ENCODE measurements at regions not wholly inside any gene's neighbourhood (a gene's known extent, or its start where the extent isn't known, plus 50 kb on each side); places are given as distances from the start of the nearest gene placed in this dataset.

- Histone ChIP-seq H4K20me1 (ENCODE audit: insufficient read depth) (no peaks in the 10 kb centered on the region), H3K27me3 (ENCODE audit: insufficient read depth, low read depth, low read length) (no peaks in the 10 kb centered on the region), H3K27ac (ENCODE audit: low read length) (no peak overlapping the region), H3F3A (ENCODE audit: insufficient read depth, low read length, poor library complexity, severe bottlenecking) (no peaks in the 10 kb centered on the region), H3K36me3 (ENCODE audit: insufficient read depth, low read length) (no peaks in the 10 kb centered on the region), H3K9me2 (ENCODE audit: insufficient read depth, low read length) (no peaks in the 10 kb centered on the region), H3K79me2 (replicated peaks; ENCODE audit: insufficient read depth, low read length) (no peaks in the 10 kb centered on the region), H3K4me3 (ENCODE audit: low read length) (no peak overlapping the region), H2AFZ (ENCODE audit: low read depth, low read length) (no peak overlapping the region), H3K9me3 (ENCODE audit: low read length) (no peaks in the 10 kb centered on the region), H3K4me2 (ENCODE audit: low read length) (no peak overlapping the region), H3K9ac (ENCODE audit: low read length) (no peak overlapping the region)
- TF ChIP-seq, protein P1, sequence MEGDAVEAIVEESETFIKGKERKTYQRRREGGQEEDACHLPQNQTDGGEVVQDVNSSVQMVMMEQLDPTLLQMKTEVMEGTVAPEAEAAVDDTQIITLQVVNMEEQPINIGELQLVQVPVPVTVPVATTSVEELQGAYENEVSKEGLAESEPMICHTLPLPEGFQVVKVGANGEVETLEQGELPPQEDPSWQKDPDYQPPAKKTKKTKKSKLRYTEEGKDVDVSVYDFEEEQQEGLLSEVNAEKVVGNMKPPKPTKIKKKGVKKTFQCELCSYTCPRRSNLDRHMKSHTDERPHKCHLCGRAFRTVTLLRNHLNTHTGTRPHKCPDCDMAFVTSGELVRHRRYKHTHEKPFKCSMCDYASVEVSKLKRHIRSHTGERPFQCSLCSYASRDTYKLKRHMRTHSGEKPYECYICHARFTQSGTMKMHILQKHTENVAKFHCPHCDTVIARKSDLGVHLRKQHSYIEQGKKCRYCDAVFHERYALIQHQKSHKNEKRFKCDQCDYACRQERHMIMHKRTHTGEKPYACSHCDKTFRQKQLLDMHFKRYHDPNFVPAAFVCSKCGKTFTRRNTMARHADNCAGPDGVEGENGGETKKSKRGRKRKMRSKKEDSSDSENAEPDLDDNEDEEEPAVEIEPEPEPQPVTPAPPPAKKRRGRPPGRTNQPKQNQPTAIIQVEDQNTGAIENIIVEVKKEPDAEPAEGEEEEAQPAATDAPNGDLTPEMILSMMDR (IDR thresholded peaks at IDR 0.05; ENCODE audit: poor library complexity, severe bottlenecking) = no peak
- TF ChIP-seq POLR2AphosphoS5 (IDR thresholded peaks at IDR 0.05) (no peak), RAD21 (conservative IDR thresholded peaks at IDR 0.05) (no peak), REST (IDR thresholded peaks at IDR 0.05; ENCODE audit: borderline replicate concordance) (no peak), SMC3 (conservative IDR thresholded peaks at IDR 0.05; ENCODE audit: poor library complexity) (no peak), TAF1 (IDR thresholded peaks at IDR 0.05; ENCODE audit: low read depth) (no peak), MXI1 (conservative IDR thresholded peaks at IDR 0.05; ENCODE audit: poor library complexity, severe bottlenecking) (no peak)
Observed at GRCh38 chr7:35418716-35419390, 165.0 kb upstream of the TBX20 start.

GRCh38 chr7:35416568-35416967 lies 162.7 kb upstream of the TBX20 start:
- no peaks in the 10 kb centered on the region for H3F3A ChIP-seq (ENCODE audit: insufficient read depth, low read length, poor library complexity, severe bottlenecking)
- H3K9ac ChIP-seq (ENCODE audit: low read length) = no peak overlapping the region
- H3K4me3 ChIP-seq (ENCODE audit: low read length) = no peak overlapping the region
- H3K4me2 ChIP-seq (ENCODE audit: low read length) = no peak overlapping the region
- H4K20me1 ChIP-seq (ENCODE audit: insufficient read depth) = no peaks in the 10 kb centered on the region
- no peaks in the 10 kb centered on the region for H3K36me3 ChIP-seq (ENCODE audit: insufficient read depth, low read length)
- H3K27me3 ChIP-seq (ENCODE audit: insufficient read depth, low read depth, low read length) = no peaks in the 10 kb centered on the region
- no peak for TF ChIP-seq POLR2AphosphoS5 (IDR thresholded peaks at IDR 0.05)
- TF ChIP-seq REST (IDR thresholded peaks at IDR 0.05; ENCODE audit: borderline replicate concordance) = no peak
- no peak for TF ChIP-seq EP300 (conservative IDR thresholded peaks at IDR 0.05; ENCODE audit: poor library complexity, severe bottlenecking)
- TF ChIP-seq MXI1 (conservative IDR thresholded peaks at IDR 0.05; ENCODE audit: poor library complexity, severe bottlenecking) = no peak
- no peak for TF ChIP-seq EZH2 (IDR thresholded peaks at IDR 0.05; ENCODE audit: borderline replicate concordance, insufficient read depth, low read length, poor library complexity, severe bottlenecking)
- TF ChIP-seq RAD21 (conservative IDR thresholded peaks at IDR 0.05) = no peak
- no peak for TF ChIP-seq SMC3 (conservative IDR thresholded peaks at IDR 0.05; ENCODE audit: poor library complexity)
- TF ChIP-seq, protein P1 (IDR thresholded peaks at IDR 0.05; ENCODE audit: poor library complexity, severe bottlenecking) = no peak
- TF ChIP-seq TAF1 (IDR thresholded peaks at IDR 0.05; ENCODE audit: low read depth) = no peak
- H3K9me3 ChIP-seq (ENCODE audit: low read length) = no peaks in the 10 kb centered on the region
- H3K9me2 ChIP-seq (ENCODE audit: insufficient read depth, low read length) = no peaks in the 10 kb centered on the region
- H3K79me2 ChIP-seq (replicated peaks; ENCODE audit: insufficient read depth, low read length) = no peaks in the 10 kb centered on the region
- H2AFZ ChIP-seq (ENCODE audit: low read depth, low read length) = no peak overlapping the region
- no peak overlapping the region for H3K27ac ChIP-seq (ENCODE audit: low read length)
